GM18861 (cell line): ENCODE measurements at regions not wholly inside any gene's neighbourhood (a gene's known extent, or its start where the extent isn't known, plus 50 kb on each side); places are given as distances from the start of the nearest gene placed in this dataset.
A peak's percentile ranks its signal among the peaks of the same experiment; 100 is the strongest.

Experiments
- ATAC-seq: cut with Tn5 transposase; IDR thresholded peaks from one replicate; pipeline ENCODE4 v1.9.1; 2021; ENCODE audit not compliant: unreplicated experiment

DNA sequence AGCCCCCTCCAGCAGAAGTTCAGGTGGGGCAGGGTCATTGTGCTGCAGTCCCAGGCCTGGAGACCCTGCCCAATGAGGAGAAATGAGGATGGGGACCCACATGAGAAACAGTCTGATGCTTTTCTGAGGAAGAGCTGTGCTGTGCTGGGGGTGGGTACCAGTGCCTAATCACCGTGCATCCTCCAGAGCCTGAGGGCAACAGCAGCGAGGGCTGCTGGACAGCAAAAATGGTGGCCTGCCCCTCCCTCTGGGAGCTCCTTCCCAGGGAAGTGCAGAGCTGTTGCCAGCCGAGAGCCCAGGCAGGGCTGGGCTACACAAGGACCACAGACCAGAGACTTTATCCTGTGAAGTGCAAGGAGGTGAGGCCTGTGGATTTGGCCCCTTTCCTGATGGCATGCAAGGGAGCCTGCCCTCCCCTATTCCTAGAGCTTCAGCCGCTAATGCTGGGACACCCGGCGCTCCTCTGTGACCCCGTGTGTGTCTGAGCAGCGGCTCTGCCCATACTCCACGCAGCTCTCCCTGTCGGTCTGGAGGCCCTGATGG, 134.8 kb downstream of the DSEL start:
- ATAC-seq, result no peak

DNA sequence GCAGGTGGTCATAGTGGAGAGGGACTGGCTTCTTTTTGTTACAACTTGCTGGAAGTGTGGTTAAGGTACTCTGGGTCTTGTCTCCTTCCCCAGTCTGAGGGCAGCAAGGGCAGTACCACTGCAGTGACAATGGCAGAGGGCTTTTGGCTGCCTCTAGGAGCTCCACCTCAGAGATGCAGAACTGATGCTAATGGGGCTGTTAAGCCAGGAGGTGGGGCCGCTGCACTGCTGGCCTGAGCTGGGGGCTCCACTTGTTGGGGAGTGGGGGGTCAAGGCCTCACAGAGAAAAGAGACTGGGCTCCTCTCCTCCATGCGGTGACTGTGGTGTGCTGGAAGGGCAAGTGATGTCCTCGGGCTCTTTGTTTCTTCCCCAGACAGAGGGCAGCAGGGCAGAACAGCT, 135.7 kb downstream of the DSEL start:
- no peak for ATAC-seq

- ATAC-seq, result no peak
Observed at GRCh38 chr18:67379981-67380380, 136.5 kb downstream of the DSEL start.

GRCh38 chr18:67376372-67376771, 140.1 kb downstream of the DSEL start:
- ATAC-seq, result no peak

GRCh38 chr18:67373636-67374035, 142.9 kb downstream of the DSEL start:
- no peak for ATAC-seq

DNA sequence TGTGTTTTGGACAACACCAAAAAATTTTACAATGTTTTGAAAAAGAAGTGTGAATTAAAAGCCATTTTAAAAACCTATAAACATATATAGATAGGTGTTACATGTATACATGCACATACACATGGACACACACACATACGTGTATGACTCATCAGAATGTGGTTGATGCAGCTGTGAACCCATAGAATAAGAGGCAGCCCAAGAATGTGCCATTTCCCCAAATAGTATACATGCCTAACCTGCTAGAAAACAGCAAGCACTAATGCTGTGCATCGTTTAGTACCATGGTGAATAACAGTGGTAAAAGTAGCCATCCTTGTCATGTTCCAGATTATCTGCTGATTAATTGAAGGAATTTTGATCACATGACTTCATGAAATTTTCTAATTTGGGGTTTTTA, 149.0 kb downstream of the DSEL start:
- no peak for ATAC-seq

DNA sequence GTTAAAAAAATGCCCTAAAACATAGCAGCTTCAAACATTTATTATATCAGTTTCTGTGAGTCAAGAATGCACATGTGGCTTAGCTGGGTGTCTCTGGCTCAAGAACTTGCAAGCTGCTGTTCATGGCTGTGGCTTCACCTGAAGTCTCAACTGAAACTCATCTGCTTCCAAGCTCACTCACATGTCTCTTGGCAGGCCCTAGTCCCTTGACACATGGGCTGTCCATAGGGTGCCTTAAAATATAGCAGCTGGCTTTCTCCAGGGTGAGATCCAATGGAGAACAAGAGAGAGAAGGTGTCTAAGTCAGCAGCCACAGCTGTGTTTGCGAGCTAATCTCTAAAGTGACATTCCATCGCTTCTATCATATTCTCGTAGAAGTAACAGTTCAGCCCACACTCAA, 152.8 kb downstream of the DSEL start:
- ATAC-seq, result no peak

GRCh38 chr18:67362906-67363305, 153.6 kb downstream of the DSEL start:
- no peak for ATAC-seq

GRCh38 chr18:67359873-67360838, 156.4 kb downstream of the DSEL start:
- peak; percentile 87 for ATAC-seq

DNA sequence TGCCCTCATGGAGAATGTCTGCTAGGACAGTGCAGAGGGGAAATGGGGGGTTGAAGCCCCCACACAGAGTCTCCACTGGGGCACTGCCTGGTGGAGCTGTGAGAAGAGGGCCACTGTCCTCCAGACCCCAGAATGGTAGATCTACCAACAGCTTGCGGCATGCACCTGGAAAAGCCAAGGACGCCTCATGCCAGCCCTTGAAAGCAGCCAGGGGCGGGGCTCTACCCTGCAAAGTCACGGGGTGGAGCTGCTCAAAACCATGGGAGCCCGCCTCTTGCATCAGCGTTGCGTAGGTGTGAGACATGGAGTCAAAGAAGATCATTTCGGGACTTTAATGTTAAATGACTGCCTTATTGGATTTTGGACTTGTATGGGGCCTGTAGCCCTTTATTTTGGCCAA, 157.6 kb downstream of the DSEL start:
- no peak for ATAC-seq

- no peak for ATAC-seq
Observed at GRCh38 chr18:67354692-67355091, 161.8 kb downstream of the DSEL start.

- no peak for ATAC-seq
Observed at GRCh38 chr18:67354091-67354490, 162.4 kb downstream of the DSEL start.

GRCh38 chr18:67347438-67347837, 169.1 kb downstream of the DSEL start:
- ATAC-seq, result no peak

DNA sequence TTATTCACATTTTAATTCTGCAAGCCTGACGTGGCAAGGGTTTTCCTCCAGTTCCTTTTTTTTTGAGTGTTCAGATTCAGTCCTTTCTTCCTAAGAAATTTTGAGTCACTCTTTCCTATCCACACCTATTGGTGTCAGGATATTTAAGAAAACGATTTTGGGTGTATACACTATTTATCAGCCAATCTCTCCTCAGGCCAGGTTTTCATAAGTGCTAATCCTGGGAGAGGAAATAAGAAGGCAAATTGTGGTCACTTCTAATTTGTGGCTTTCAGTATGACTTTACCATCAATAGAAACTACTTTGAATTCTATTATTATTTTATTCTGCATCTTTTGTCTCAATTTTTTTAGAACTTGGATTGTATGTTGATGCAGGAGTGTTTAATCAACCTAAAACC, 174.4 kb downstream of the DSEL start:
- no peak for ATAC-seq

DNA sequence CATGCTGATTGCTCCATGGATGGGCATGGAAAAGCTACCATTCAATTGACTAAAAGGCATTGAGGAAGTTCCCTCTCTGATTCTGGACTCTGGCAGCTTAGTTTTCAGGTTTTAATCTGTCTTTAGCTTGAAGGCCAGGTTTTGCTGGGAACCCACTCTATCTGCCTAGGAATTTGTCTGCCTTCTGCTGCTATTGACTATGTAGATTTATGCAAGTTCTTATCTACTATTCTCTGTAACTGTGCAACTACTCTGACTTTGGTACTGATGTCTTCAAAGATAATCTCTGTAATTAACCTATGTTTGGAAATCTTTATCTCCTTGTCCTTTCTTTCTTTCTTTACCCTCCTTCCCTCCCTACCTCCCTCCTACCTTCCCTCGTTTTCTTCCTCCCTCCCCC, 178.8 kb downstream of the DSEL start:
- no peak for ATAC-seq

DNA sequence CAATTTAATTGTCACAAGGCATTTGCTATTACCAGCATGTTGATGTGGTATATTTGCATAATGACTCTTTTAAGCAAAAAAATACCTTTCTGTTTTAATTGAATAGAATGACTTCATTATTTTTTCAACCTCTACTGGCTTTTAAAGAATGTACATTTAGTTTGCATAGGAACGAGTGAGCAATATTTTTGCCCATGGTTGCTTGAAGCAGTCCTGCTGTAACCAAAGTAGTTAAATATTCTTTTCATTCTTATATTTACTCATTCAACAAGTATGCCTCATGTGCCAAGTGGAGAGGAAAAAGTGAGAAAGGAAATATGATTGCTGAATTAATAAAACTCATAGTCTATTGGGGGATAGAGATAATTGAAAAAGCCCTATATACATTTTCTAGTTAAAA, 184.7 kb downstream of the DSEL start:
- no peak for ATAC-seq

DNA sequence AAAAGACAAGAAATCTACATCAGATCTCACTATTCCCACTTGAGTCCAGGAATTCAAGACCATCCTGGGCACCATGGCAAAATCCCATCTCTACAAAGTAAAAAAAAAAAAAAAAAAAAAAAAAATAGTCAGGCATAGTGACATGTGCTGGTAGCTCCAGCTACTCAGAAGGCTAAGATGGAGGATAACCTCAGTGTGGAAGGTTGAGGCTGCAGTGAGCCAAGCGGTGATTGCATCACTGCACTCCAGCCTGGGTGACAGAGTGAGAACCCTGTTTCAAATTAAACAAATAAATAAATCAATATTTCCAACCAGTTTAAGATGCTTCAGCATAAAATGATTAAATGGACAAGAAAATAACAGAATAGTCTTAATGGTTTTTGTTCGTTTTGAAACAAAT, 197.4 kb downstream of the DSEL start:
- ATAC-seq, result no peak

DNA sequence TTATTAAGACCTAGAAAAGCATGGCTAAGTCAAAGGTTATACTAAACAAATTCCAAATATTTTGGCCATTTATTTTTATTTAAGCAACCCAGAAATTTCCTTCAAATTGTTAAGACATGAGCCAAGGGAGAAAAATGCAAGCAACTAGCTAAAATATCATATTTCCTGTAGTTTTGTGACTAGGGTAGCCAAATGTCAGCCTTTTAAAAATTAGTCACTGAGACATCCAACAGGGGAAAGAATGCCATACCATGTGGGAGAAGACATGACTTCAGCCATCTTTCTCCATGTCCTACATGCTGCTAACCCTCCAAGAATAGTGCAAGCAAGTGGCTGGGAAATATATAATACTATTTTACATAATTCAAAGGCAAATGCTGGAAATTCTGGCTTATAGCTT, 197.9 kb downstream of the DSEL start:
- ATAC-seq, result no peak

DNA sequence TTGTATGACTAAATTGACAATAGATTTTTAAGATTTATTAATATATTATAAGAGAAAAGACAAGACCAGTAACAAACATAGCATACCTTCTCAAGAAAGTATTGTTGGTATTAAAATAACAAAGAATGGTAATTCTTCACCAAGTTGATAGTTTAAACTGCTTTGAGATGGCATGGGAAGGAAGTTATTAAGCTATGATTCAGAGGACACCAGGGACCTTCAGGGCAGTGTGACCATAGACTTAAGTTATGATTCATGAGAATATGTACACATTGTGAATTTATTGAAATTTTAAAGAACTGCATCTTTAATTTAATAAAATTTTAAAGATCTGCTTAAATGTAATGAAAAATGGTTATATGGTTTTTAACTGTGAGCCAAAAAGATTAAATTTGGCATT, 205.7 kb downstream of the DSEL start:
- no peak for ATAC-seq

- no peak for ATAC-seq
Observed at GRCh38 chr18:67308819-67309218, 207.7 kb downstream of the DSEL start.

- no peak for ATAC-seq
Observed at GRCh38 chr18:67305466-67305865, 211.1 kb downstream of the DSEL start.

DNA sequence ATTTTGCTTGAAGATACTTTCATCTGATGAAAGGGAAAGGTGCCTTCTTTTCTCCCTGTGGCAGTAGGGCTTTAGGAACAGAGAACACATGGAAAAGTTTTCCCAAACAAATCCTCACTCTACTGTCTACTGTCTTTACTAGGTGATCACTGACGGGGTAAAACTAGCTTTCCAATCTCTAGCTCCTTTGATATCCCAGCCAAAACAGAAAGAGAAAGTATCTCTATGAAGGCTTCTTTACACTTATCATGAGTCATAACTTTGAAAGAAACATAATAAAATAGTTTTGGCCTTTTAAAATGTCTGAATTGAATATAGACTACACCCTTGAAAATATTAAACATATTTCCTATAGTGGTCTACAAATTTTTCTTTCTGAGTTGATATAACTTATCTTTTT, 214.5 kb downstream of the DSEL start:
- ATAC-seq, result no peak

- ATAC-seq, result no peak
Observed at GRCh38 chr18:67301592-67301991, 214.9 kb downstream of the DSEL start.
